ENCODE measurements at regions not wholly inside any gene's neighbourhood (a gene's known extent, or its start where the extent isn't known, plus 50 kb on each side); places are given as distances from the start of the nearest gene placed in this dataset.

GRCh38 chr11:25890626-25891260 lies 441.2 kb upstream of the ANO3 start:
- no peak for DNase-seq (ENCODE audit: low read depth)

DNA sequence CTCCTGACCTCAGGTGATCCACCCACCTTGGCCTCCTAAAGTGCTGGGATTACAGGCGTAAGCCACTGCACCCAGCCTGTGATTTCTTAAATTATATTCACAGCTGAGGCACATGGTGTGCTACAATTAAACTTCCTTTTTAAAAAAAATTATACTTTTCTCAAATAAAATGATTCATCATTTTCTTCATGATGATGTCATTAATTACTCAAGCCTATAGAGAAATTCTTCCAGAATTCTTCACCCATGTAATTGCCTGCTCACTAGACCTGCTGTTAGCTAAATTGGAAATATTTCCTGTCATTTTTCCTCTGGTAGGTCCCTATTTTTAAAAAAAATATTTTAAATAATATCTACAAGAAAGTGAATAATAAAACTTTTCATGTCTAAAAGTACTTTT lies 440.0 kb upstream of the ANO3 start:
- DNase-seq (ENCODE audit: low read depth) = no peak

GRCh38 chr11:25899617-25900160 lies 432.2 kb upstream of the ANO3 start:
- no peak for DNase-seq (ENCODE audit: low read depth)

DNA sequence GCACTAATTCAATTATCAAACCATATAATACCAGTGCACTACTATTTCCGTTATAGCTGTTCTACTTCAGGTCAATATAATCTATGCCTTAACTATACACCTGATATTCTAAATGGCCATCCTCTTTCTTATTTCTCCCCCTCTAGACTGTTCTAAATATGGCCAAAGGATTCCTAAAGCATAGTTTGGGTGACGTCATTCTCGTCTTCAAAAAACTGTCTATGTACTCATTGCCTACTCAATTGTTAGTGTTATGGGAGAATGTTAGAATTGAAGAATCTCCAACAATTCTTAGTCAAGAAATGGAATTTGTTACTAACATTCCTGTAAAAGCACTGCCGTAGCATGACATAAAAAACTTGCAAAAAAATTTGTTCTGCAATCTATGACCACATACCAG lies 431.1 kb upstream of the ANO3 start:
- DNase-seq (ENCODE audit: low read depth) = no peak

- no peak for DNase-seq (ENCODE audit: low read depth)
Measured at GRCh38 chr11:25901415-25901814, 430.5 kb upstream of the ANO3 start.

DNA sequence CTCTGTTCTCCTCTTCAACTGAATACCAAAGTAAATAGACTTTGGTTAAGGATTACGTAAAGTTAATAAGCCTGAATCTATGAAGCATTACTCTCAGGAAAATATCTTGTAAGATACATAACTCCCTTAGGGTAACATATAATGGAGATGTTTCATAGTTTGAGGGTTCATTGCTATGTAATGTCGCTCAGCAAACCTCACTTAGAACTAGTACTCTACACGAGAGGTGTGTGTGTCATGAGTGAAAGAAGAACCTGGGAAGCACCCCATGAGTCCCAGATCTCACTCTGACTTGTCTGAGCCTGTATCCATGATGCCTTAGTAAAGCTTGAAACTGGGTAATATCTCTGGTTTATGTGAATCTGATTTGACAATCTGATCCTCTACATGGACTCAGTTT lies 429.5 kb upstream of the ANO3 start:
- no peak for DNase-seq (ENCODE audit: low read depth)

- DNase-seq (ENCODE audit: low read depth) = no peak
Measured at GRCh38 chr11:25908726-25909125, 423.2 kb upstream of the ANO3 start.

- DNase-seq (ENCODE audit: low read depth) = no peak
Measured at GRCh38 chr11:25910086-25910485, 421.8 kb upstream of the ANO3 start.

GRCh38 chr11:25920356-25920755 lies 411.6 kb upstream of the ANO3 start:
- DNase-seq (ENCODE audit: low read depth) = no peak

DNA sequence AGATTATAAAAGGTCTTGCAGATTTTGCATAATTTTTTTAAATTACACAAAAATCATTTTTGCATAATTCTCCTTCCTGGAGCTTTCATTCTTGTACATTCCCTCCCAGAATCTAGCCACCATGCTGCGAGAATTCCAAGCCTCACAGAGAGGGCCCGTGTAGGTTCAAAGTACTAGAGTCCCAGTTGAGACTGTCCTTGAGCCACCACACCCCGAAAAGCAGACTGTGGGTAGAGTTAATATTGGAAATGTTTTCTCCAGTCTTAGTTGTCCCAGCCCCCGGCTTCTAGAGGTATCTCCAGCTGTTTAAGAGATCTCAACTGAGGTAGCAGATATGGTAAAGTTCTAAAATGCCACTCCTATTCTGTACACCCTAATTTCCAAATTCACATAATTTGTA lies 407.3 kb upstream of the ANO3 start:
- no peak for DNase-seq (ENCODE audit: low read depth)

DNA sequence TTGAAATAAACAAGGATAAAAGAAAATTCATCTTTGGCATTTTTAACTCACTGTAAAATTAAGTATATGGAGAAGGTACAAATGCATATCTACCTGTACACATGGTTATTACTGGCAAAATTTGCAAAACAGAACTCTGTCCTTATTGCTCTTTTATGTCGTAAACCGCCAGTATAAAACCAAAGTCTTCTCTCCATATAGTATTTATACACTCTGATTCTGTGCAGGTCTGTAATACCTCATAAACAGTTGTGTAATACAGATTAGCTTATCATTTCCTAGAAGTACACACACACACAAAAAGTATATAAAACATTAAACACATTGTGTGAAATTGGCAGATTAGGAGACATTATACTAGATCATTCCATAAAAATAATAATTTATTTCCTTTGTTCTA lies 406.6 kb upstream of the ANO3 start:
- no peak for DNase-seq (ENCODE audit: low read depth)

- no peak for DNase-seq (ENCODE audit: low read depth)
Measured at GRCh38 chr11:25927411-25927953, 404.4 kb upstream of the ANO3 start.

DNA sequence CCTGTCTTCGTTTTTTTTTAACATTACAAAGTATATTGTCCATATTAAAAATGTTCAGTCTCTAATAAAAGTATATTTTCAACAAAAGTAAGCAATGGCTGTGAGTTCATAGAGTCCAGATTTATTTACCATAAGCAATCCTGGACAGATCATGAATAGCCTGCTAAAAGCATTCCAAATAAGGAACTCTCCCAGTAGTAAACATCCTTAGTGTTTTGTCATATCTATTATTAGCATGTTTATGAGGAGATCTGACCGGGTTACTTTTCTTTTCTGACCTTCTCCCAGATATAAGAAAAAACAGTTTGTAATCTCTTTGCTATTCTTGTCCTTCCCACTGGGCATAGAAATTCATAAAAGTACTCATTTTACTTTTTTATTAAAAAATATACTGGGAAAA lies 403.9 kb upstream of the ANO3 start:
- DNase-seq (ENCODE audit: low read depth) = no peak

DNA sequence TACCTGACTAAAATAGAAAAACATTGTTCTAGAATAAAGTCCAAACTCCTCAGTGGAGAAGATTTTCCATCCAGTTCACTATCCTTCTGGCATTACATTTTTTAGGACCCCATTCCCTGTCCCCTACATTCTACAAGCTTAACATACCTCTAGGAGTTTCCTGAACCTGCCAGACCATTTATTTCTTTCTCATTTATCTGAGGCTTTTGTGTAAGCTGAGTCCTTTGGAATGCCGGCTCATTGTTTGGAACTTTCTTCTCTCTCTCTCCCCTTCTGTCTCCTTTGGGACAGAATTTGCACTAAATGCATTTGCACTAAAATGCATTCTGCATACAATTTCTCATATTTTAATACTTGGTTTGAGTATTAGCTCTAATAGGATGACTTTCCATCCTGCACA lies 393.0 kb upstream of the ANO3 start:
- no peak for DNase-seq (ENCODE audit: low read depth)

DNA sequence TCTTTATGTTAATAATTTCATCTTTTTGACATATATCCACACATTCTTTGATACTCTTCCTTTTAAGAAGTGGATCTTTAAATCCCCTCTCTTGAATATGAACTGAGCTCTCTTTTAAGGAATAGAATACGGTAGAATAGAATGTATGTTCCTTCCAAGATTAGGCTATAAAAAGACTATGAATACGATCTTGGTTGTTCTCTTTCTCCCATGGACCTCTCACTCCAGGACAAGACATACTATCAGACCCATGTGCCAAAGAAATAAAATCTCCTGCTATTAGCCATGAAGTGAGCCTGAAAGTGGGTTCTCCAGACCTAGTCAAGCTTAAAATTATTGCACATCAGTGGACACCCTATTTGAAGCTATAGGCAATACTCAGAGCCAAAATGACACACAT lies 392.2 kb upstream of the ANO3 start:
- DNase-seq (ENCODE audit: low read depth) = no peak

- no peak for DNase-seq (ENCODE audit: low read depth)
Measured at GRCh38 chr11:25941353-25941752, 390.6 kb upstream of the ANO3 start.

GRCh38 chr11:25943031-25943430 lies 388.9 kb upstream of the ANO3 start:
- no peak for DNase-seq (ENCODE audit: low read depth)

GRCh38 chr11:25943777-25944661 lies 387.9 kb upstream of the ANO3 start:
- no peak for DNase-seq (ENCODE audit: low read depth)

- DNase-seq (ENCODE audit: low read depth) = no peak
Measured at GRCh38 chr11:25949918-25950317, 382.0 kb upstream of the ANO3 start.

DNA sequence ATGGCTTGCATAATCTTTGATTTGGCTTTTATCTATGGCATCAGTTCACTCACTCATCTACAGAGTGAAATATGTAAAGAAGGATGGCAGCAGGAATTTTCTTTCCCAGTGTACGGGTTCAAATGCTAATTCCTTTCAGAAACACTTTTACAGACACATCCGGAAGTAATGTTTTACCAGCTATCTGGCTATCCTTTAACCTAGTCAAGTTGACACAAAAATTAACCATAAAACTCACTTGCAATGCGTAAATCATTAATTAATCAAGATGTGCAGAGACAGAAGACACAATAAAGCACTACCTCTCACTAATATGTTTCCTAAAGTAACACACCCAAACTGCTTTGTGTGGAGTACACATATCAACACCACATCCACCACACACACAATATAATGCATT lies 378.9 kb upstream of the ANO3 start:
- no peak for DNase-seq (ENCODE audit: low read depth)

GRCh38 chr11:25958045-25958444 lies 373.9 kb upstream of the ANO3 start:
- no peak for DNase-seq (ENCODE audit: low read depth)

GRCh38 chr11:25961539-25961938 lies 370.4 kb upstream of the ANO3 start:
- no peak for DNase-seq (ENCODE audit: low read depth)
